ENCODE measurements at regions not wholly inside any gene's neighbourhood (a gene's known extent, or its start where the extent isn't known, plus 50 kb on each side); places are given as distances from the start of the nearest gene placed in this dataset.

GRCh38 chr12:83666690-83667089 lies 980.0 kb downstream of the TMTC2 start:
- H3K9ac ChIP-seq (ENCODE audit: low read depth, low read length): no peak overlapping the region
- H3K36me3 ChIP-seq (ENCODE audit: insufficient read depth, low read length): no peaks in the 10 kb centered on the region
- DNase-seq (no peak), ATAC-seq (ENCODE audit: insufficient read depth, low read depth) (no peak)
- TF ChIP-seq CTCF (IDR thresholded peaks at IDR 0.05; ENCODE audit: borderline replicate concordance, extremely low read depth, low read length, poor library complexity, severe bottlenecking): no peak
- TF ChIP-seq EZH2 (IDR thresholded peaks at IDR 0.05; ENCODE audit: borderline replicate concordance, low read depth, low read length, severe bottlenecking): no peak
- no peak overlapping the region for H3K4me3 ChIP-seq (ENCODE audit: low read depth in 1 of 2, low read length in 2 of 2)
- no peaks in the 10 kb centered on the region for H4K20me1 ChIP-seq (ENCODE audit: insufficient read depth, low read length)
- no peaks in the 10 kb centered on the region for H3K4me1 ChIP-seq (ENCODE audit: insufficient read depth, low read length)
- H2AFZ ChIP-seq (ENCODE audit: low read depth, low read length): no peak overlapping the region
- H3K27ac ChIP-seq (ENCODE audit: low read length): no peak overlapping the region
- no peak overlapping the region for H3K4me2 ChIP-seq (ENCODE audit: insufficient read depth, low read length)
- no peaks in the 10 kb centered on the region for H3K27me3 ChIP-seq (ENCODE audit: insufficient read depth, low read length, poor library complexity)
- H3K79me2 ChIP-seq (ENCODE audit: insufficient read depth, low read length): no peaks in the 10 kb centered on the region
- no peaks in the 10 kb centered on the region for H3K9me3 ChIP-seq (ENCODE audit: insufficient read depth, low read length, severe bottlenecking)

DNA sequence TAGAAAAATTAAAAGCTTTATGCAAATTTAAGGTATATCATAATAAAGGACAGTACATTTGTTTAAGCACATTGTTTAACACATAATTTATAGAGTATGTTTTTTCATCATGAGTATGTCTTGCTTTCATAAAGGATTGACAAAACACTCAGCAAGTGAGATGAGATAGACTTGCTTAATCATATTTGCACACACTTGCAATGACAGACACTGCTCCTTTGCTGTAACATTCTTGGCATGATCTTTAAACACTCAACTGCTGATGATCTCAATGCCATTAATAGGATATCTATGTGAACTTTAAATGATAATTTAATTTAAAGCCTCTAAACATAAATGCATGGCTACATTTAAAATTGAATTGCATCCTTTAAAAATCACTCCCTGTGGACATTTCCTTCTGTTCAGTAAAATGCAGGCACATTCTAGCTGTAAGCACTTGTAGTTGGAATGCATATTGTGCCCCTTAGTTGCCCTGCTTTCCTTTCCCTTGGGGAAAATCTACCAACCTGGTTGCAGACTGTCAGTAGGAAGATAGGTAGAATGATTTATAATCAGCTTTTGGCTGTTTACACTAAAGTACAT lies 979.0 kb downstream of the TMTC2 start:
- no peaks in the 10 kb centered on the region for H3K36me3 ChIP-seq (ENCODE audit: insufficient read depth, low read length)
- H3K9ac ChIP-seq (ENCODE audit: low read depth, low read length): no peak overlapping the region
- no peak overlapping the region for H3K4me2 ChIP-seq (ENCODE audit: insufficient read depth, low read length)
- H2AFZ ChIP-seq (ENCODE audit: low read depth, low read length): no peak overlapping the region
- ATAC-seq (ENCODE audit: insufficient read depth, low read depth) (no peak), DNase-seq (no peak)
- no peaks in the 10 kb centered on the region for H4K20me1 ChIP-seq (ENCODE audit: insufficient read depth, low read length)
- no peaks in the 10 kb centered on the region for H3K27me3 ChIP-seq (ENCODE audit: insufficient read depth, low read length, poor library complexity)
- H3K4me1 ChIP-seq (ENCODE audit: insufficient read depth, low read length): no peaks in the 10 kb centered on the region
- no peak overlapping the region for H3K27ac ChIP-seq (ENCODE audit: low read length)
- no peaks in the 10 kb centered on the region for H3K79me2 ChIP-seq (ENCODE audit: insufficient read depth, low read length)
- no peak for TF ChIP-seq CTCF (IDR thresholded peaks at IDR 0.05; ENCODE audit: borderline replicate concordance, extremely low read depth, low read length, poor library complexity, severe bottlenecking)
- no peak for TF ChIP-seq EZH2 (IDR thresholded peaks at IDR 0.05; ENCODE audit: borderline replicate concordance, low read depth, low read length, severe bottlenecking)
- H3K4me3 ChIP-seq (ENCODE audit: low read depth in 1 of 2, low read length in 2 of 2): no peak overlapping the region
- no peaks in the 10 kb centered on the region for H3K9me3 ChIP-seq (ENCODE audit: insufficient read depth, low read length, severe bottlenecking)

DNA sequence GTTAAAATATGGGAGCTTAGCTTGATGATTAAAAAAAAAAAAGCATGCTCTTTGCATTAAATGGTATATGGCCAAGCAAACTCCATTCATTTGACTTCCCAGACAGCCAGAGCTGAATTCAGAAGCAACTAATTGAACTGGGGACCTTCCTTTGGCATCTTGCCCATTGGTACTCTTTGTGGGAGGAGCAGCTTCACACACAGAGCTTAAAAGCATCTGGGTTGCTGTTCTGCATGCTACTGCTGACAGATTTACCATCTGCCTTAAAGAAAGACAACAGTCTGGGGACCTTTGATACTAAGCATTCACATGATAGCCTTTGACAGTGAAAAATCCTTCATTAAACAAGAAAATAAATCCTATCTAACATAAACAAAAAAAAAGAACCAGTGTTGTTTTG lies 977.9 kb downstream of the TMTC2 start:
- ATAC-seq (ENCODE audit: insufficient read depth, low read depth) (no peak), DNase-seq (no peak)
- Histone ChIP-seq H3K9ac (ENCODE audit: low read depth, low read length) (no peak overlapping the region), H3K4me1 (ENCODE audit: insufficient read depth, low read length) (no peaks in the 10 kb centered on the region), H3K36me3 (ENCODE audit: insufficient read depth, low read length) (no peaks in the 10 kb centered on the region), H3K9me3 (ENCODE audit: insufficient read depth, low read length, severe bottlenecking) (no peaks in the 10 kb centered on the region), H4K20me1 (ENCODE audit: insufficient read depth, low read length) (no peaks in the 10 kb centered on the region), H3K79me2 (ENCODE audit: insufficient read depth, low read length) (no peaks in the 10 kb centered on the region), H3K27ac (ENCODE audit: low read length) (no peak overlapping the region), H3K4me3 (ENCODE audit: low read depth in 1 of 2, low read length in 2 of 2) (no peak overlapping the region), H2AFZ (ENCODE audit: low read depth, low read length) (no peak overlapping the region), H3K27me3 (ENCODE audit: insufficient read depth, low read length, poor library complexity) (no peaks in the 10 kb centered on the region), H3K4me2 (ENCODE audit: insufficient read depth, low read length) (no peak overlapping the region)
- no peak for TF ChIP-seq EZH2 (IDR thresholded peaks at IDR 0.05; ENCODE audit: borderline replicate concordance, low read depth, low read length, severe bottlenecking)
- no peak for TF ChIP-seq CTCF (IDR thresholded peaks at IDR 0.05; ENCODE audit: borderline replicate concordance, extremely low read depth, low read length, poor library complexity, severe bottlenecking)

Data from DND-41 (cell line).